Posterior cingulate gyrus (tissue), 11 donors: ENCODE measurements at regions not wholly inside any gene's neighbourhood (a gene's known extent, or its start where the extent isn't known, plus 50 kb on each side); places are given as distances from the start of the nearest gene placed in this dataset.

ENCODE experiments used
- DNase-seq, 10 donors: peaks; one replicate each; pipeline versions ENCODE4 v3.0.0 to v3.0.0-alpha.2; 2020 to 2021; ENCODE audit warnings: mixed read lengths in 3 of 10
- intact Hi-C: fragments of 100-400 bp; cut with DNase I; formaldehyde crosslinking; loops from one replicate; pipeline ENCODE4 v1.15.1; 2023

- intact Hi-C loops: loop anchor here (5.0 kb wide), 1 partner anchor 37 kb away; no protein-coding TSS in a partner anchor
- DNase-seq: peak; percentile 31 to 96 (median 62)
Measured at GRCh38 chrX:40459571-40460158, 121.1 kb upstream of the ATP6AP2 start.

GRCh38 chrX:40457406-40457805 lies 123.4 kb upstream of the ATP6AP2 start:
- no peak for DNase-seq
- intact Hi-C loops: loop anchor here (5.0 kb wide), 1 partner anchor 35 kb away; no protein-coding TSS in a partner anchor

- no peak for DNase-seq
- intact Hi-C loops: no loop called here
Measured at GRCh38 chrX:40452031-40452430, 128.7 kb upstream of the ATP6AP2 start.

GRCh38 chrX:40449956-40450706 lies 130.6 kb upstream of the ATP6AP2 start:
- intact Hi-C loops: no loop called here
- DNase-seq: no peak

GRCh38 chrX:40449396-40449795 lies 131.4 kb upstream of the ATP6AP2 start:
- intact Hi-C loops: no loop called here
- DNase-seq: no peak

- intact Hi-C loops: no loop called here
- DNase-seq: no peak
Measured at GRCh38 chrX:40448793-40449192, 132.0 kb upstream of the ATP6AP2 start.

GRCh38 chrX:40446921-40447320 lies 133.8 kb upstream of the ATP6AP2 start:
- intact Hi-C loops: no loop called here
- no peak for DNase-seq

GRCh38 chrX:40445691-40446090 lies 135.1 kb upstream of the ATP6AP2 start:
- intact Hi-C loops: no loop called here
- no peak for DNase-seq

- no peak for DNase-seq
- intact Hi-C loops: no loop called here
Measured at GRCh38 chrX:40444798-40445496, 135.8 kb upstream of the ATP6AP2 start.

GRCh38 chrX:40444133-40444532 lies 136.6 kb upstream of the ATP6AP2 start:
- no peak for DNase-seq
- intact Hi-C loops: no loop called here

- intact Hi-C loops: no loop called here
- no peak for DNase-seq
Measured at GRCh38 chrX:40440866-40441265, 139.9 kb upstream of the ATP6AP2 start.

- intact Hi-C loops: no loop called here
- no peak for DNase-seq
Measured at GRCh38 chrX:40439625-40440532, 140.9 kb upstream of the ATP6AP2 start.

GRCh38 chrX:40437348-40437747 lies 143.4 kb upstream of the ATP6AP2 start:
- intact Hi-C loops: no loop called here
- no peak for DNase-seq

GRCh38 chrX:40434947-40435346 lies 145.8 kb upstream of the ATP6AP2 start:
- intact Hi-C loops: no loop called here
- DNase-seq: peak in 7 of 10 donors; percentile 28 to 88 (median 44)

GRCh38 chrX:40434443-40434842 lies 146.3 kb upstream of the ATP6AP2 start:
- intact Hi-C loops: no loop called here
- no peak for DNase-seq

GRCh38 chrX:40433160-40433559 lies 147.6 kb upstream of the ATP6AP2 start:
- no peak for DNase-seq
- intact Hi-C loops: no loop called here

GRCh38 chrX:40424259-40424658 lies 156.5 kb upstream of the ATP6AP2 start:
- intact Hi-C loops: loop anchor here (5.0 kb wide), 1 partner anchor 33 kb away; no protein-coding TSS in a partner anchor
- DNase-seq: no peak

- intact Hi-C loops: loop anchor here (5.0 kb wide), 1 partner anchor 34 kb away; no protein-coding TSS in a partner anchor
- peak in 2 of 10 donors; percentile 37 to 39 for DNase-seq
Measured at GRCh38 chrX:40423299-40423698, 157.5 kb upstream of the ATP6AP2 start.

- intact Hi-C loops: loop anchor here (5.0 kb wide), 1 partner anchor 35 kb away; no protein-coding TSS in a partner anchor
Measured at GRCh38 chrX:40422021-40422420, 158.7 kb upstream of the ATP6AP2 start.

More at GRCh38 chrX:40422021-40422420, 158.7 kb upstream of the ATP6AP2 start:
- no peak for DNase-seq
